IPS DF 19.7 (cell line): ENCODE measurements at regions not wholly inside any gene's neighbourhood (a gene's known extent, or its start where the extent isn't known, plus 50 kb on each side); places are given as distances from the start of the nearest gene placed in this dataset.

Experiments used
- DNase-seq: peaks from one replicate; pipeline ENCODE4 v3.0.0-alpha.2; 2013; ENCODE audit warnings: low read depth, low spot score

GRCh38 chr20:60316476-60317158, 358.4 kb downstream of the CDH26 start:
- DNase-seq: no peak

- no peak for DNase-seq
These were observed 359.2 kb downstream of the CDH26 start for GRCh38 chr20:60317401-60317800.

DNA sequence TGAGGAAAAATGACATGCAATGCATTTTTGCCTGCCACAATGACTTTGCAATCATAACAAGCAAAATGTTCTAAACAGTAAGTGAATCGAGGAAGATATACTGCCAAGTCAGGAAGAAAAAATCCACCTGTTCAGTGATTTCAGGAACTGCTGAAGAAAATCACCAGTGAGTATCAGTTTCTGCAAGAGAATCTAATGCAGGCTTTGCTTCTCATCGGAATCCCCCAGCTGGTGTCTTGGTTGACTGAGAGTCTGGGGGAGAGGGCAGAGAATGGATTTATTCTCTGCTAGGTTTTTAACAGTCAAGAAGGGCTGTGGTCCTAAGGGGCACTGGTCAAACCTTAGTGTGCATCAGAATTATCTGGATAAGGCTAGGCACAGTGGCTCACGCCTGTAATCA, 363.4 kb downstream of the CDH26 start:
- DNase-seq: no peak

- DNase-seq: no peak
These were observed 368.6 kb downstream of the CDH26 start for GRCh38 chr20:60326821-60327220.

DNA sequence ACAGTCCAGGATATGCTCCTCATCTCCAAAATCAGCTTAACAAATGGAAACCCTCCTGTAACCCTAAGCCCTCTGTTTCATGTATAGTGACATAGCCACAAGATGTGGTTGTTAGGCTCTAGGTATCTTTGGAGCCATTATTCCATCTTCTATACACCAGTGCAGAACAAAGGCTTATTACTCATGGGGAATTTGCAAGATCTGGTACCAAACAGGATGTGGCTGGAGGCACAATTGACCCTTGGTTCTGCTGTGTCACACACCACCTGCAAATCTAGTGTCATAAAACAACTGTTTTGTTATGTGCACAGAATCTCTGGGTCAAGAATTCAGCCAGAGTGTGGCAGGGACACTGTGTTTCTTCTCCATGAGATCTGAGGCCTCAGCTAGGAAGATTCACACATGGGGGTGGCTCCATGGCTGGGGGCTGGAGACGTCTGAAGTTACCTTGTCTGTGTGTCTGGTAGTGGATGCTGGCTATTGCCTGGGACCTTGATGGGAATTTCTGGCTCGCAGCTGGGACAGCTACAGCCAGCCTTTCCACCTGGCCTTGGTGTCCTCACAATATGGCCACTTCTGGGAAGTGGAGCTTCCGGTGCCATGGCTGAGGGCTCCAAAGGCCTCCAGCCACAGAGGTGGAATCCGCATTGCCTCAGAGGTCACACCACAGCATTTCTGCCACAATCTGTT, 369.9 kb downstream of the CDH26 start:
- DNase-seq: no peak

GRCh38 chr20:60330461-60330860, 372.2 kb downstream of the CDH26 start:
- DNase-seq: no peak

DNA sequence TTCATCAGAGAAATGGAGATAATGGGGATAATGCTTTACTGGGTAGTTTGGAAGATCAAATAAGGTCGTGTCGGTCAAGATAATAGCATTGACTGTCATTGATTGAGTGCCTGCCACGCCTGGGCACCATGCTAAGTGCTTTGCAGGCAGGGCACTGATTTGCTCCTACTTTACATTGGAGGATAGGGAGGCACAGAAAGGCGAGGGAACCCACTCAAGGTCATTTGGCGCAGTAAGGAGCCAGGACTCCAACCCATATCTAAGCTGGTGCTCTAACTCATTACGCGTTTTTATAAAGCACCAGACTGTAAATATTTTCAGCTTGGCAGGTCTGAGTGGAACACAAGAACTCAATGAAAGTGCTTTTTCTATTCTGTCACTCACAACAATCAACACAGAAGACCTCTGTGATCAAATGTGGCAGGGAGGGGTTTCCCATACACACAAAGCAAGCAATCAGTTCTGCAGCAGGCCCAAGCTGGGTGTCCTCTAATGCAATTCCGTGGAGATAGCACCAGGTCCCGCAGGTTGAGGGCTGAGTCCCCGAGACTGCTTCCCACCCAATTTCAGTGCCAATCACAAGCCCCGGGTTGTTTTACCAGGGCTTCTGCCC, 373.6 kb downstream of the CDH26 start:
- no peak for DNase-seq

- no peak for DNase-seq
These were observed 374.3 kb downstream of the CDH26 start for GRCh38 chr20:60332523-60332922.

- DNase-seq: no peak
These were observed 376.7 kb downstream of the CDH26 start for GRCh38 chr20:60334911-60335310.

DNA sequence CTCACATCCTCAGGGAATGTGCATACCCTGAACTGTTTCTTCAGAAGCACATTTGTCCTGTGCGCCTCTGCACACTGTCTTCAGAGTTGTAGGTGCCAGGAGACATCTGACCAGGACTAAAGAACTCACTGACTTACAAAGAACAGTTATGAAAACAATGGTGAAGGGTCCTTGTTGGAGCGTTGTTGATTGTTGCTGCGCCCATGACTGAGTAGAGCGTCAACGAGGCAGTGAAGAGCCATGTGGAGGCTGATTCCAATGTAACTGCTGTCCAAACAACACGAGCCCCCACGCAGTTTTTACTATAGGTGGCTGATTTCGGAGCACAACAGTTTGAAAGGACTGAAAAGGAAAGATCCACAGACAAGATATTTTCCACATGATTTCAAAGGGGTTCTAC, 380.3 kb downstream of the CDH26 start:
- no peak for DNase-seq

DNA sequence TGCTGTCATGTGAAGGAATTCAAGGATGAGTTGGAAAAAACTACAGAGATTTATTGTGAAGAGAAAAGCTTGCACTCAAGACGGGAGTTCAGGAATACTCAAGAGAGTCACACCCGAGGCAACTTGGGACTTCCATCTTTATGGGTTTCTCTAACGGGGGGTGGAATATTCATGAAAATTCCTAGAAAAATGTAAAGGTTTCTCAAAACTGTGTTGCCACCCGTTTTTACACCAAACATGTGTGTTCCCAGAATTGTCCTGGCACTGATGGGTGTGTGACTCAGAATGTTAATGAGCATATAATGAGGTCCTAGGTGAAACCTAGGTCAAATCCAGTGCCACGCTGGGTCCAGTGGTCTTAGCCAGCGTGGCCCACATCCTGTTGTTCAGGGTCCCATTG, 381.5 kb downstream of the CDH26 start:
- DNase-seq: no peak

- no peak for DNase-seq
These were observed 382.0 kb downstream of the CDH26 start for GRCh38 chr20:60340232-60340631.

DNA sequence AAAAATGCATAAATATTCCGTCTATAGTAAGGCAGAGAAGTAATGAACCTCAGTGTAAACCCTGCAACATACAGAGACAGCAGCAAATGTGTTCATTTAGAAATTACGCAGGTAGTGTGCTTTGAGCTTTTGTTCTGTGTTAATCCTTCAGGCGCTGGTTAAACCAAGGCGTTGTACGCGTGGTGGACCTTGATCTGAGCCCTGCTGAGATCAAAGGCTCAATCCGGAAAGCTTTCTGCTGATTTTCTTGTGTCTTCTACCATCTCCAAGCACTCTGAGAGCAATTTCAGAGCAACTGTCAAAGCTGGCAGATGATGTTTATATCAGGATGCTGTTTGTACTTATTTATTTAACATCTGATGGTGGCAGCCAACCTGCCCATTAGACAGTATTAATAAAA, 382.8 kb downstream of the CDH26 start:
- no peak for DNase-seq

- no peak for DNase-seq
These were observed 386.9 kb downstream of the CDH26 start for GRCh38 chr20:60345106-60345505.

DNA sequence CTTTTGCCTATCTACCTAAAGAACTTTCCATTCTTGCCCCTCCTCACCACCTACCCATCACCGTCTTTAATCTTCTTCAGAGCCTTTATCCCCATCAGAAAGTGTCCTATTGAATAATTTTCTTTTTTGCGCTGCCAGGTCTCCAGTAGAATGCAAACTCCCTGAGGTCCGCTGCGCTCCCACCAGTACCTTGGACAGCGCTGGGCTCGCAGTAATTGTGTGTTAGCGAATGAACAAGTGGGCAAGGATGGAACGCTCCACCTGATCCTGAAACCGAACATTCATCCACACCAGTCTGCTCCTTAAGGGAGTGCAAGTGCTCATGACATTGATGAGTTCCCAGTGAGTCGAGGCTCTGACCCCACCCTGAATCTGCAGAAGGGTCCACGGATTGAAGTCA, 391.2 kb downstream of the CDH26 start:
- DNase-seq: no peak

DNA sequence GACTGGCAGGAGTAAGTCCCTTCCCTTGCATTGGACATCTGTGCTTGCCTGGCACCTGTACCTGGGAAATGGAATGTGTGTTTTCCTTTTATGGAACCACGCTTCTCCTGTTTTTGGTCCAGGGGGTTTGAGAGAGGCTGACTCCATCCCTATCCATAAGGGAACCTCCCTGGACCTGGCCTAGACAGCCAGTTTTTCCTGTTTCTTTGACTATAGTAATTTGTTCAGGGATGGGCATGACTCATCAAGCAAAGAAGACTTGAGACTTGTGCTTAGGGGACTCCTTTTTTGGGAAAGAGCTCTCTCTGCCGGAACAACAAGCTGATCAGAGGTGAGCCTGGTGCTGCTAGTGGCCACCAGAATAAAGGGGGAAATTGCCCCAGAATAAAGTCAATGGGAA, 393.8 kb downstream of the CDH26 start:
- no peak for DNase-seq

DNA sequence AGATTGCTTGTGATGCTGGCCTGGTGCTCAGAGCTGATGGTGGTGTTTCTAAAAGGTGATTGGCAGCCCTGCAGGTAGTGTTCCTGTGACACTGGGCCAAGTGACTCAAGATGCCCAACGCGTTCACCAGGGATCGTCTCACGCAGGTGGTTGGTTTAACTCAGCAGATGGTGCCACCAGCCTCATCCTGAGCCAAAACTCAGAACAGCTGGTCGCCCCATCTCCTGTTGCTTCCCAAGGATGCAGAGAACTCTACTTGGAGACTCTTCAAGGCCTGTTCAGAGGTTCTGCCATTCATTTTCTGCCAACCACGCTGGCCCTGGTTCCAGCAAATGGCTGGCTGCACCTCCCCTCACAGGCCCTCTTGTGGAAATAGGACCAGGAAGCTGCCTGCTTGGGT, 394.4 kb downstream of the CDH26 start:
- no peak for DNase-seq

GRCh38 chr20:60354024-60354580, 395.9 kb downstream of the CDH26 start:
- no peak for DNase-seq

DNA sequence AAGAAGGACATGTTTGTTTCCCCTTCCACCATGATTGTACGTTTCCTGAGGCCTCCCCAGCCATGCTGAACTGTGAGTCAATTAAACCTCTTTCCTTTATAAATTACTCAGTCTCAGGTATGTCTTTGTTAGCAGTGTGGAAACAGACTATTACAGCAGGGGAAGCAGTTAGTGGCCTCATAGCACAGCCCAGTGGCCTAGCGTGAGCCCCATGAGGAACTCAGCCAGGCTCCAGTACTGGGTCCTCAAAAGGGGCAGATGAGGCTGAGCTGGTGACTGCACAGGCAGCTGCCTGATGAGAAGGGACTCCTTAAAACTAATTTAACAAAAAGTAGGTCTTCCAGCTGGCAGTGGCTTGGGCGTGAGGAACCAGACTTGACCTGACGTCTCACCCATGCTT, 399.9 kb downstream of the CDH26 start:
- DNase-seq: no peak

GRCh38 chr20:60359010-60359409, 400.8 kb downstream of the CDH26 start:
- no peak for DNase-seq

DNA sequence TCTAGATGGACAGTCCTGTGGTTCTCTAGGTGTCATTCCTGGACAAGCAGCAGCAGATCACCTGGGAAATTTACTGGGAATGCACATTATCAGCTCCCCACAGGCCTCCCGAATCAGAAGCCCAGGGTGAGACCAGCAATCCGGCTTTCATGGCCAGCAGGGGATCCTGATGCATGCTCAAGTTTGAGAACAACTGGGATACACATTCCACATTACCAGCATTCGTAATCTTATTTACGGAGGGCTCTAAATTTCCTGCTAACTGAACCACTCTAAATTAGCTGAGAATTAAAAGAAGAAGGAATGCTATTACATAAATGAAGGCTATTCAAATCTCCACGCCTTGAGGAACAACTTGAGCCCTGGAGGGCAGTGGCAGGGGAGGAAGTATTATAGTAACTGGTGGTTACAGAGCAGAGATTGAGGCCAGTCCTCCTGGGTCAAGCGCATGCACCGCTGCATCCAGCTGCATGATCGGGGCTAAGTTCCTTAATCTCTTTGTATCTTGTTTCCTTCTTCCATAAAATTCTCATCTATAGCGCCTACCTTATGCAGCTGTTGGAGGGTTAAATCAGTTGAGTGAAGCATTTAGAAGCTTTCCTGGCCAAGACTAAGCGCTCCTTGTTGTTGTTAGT, 403.7 kb downstream of the CDH26 start:
- DNase-seq: no peak

DNA sequence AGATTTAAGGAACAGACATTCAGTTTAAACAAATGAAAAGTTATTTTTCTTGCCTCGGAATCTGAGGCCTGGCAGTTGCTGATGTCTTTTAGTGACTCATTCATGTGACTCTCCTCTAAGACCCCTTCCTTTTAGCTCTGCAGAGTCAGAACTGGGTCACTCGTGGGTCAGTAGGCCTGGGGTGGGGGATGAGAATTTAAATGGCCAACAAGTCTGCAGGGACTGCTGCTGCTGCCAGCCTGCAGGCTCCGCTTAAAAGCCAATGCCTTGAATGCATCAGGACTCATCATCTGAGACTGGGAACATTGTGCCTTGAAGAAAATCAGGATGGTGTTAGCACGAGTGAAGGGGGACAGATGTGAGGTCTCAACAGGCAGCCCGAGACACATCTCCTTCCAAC, 404.3 kb downstream of the CDH26 start:
- no peak for DNase-seq
